ENCODE measurements at regions not wholly inside any gene's neighbourhood (a gene's known extent, or its start where the extent isn't known, plus 50 kb on each side); places are given as distances from the start of the nearest gene placed in this dataset.

- DNase-seq (ENCODE audit: unreplicated experiment): no peak
- Mint-ChIP-seq H3K27ac (ENCODE audit: low read depth, unreplicated experiment) (no peak overlapping the region), H3K27me3 (ENCODE audit: insufficient read depth, unreplicated experiment) (no peaks in the 10 kb centered on the region), H3K4me1 (ENCODE audit: insufficient read depth, unreplicated experiment) (no peaks in the 10 kb centered on the region), H3K4me3 (ENCODE audit: unreplicated experiment) (no peak overlapping the region), H3K9me3 (ENCODE audit: unreplicated experiment) (no peaks in the 10 kb centered on the region), H3K36me3 (ENCODE audit: insufficient read depth, unreplicated experiment) (no peaks in the 10 kb centered on the region)
- CTCF ChIA-PET: no interaction called here
- intact Hi-C loops (cut with micrococcal nuclease): no loop called here
- BruUV-seq (replicated peaks): no TSS peak
- POLR2A ChIA-PET: no interaction called here
- TF ChIP-seq CTCF (IDR thresholded peaks at IDR 0.05; ENCODE audit: unreplicated experiment): no peak
Observed at GRCh38 chr2:145026456-145027455, 506.8 kb upstream of the ZEB2 start.

GRCh38 chr2:145025382-145025781 lies 505.5 kb upstream of the ZEB2 start:
- intact Hi-C loops (cut with micrococcal nuclease): no loop called here
- H3K4me3 Mint-ChIP-seq (ENCODE audit: unreplicated experiment): no peak overlapping the region
- no peaks in the 10 kb centered on the region for H3K4me1 Mint-ChIP-seq (ENCODE audit: insufficient read depth, unreplicated experiment)
- ChIA-PET CTCF (no interaction called here), POLR2A (no interaction called here)
- BruUV-seq (replicated peaks): no TSS peak
- no peak for TF ChIP-seq CTCF (IDR thresholded peaks at IDR 0.05; ENCODE audit: unreplicated experiment)
- no peaks in the 10 kb centered on the region for H3K27me3 Mint-ChIP-seq (ENCODE audit: insufficient read depth, unreplicated experiment)
- no peaks in the 10 kb centered on the region for H3K36me3 Mint-ChIP-seq (ENCODE audit: insufficient read depth, unreplicated experiment)
- H3K9me3 Mint-ChIP-seq (ENCODE audit: unreplicated experiment): no peaks in the 10 kb centered on the region
- no peak for DNase-seq (ENCODE audit: unreplicated experiment)
- H3K27ac Mint-ChIP-seq (ENCODE audit: low read depth, unreplicated experiment): no peak overlapping the region

GRCh38 chr2:145023334-145023934 lies 503.5 kb upstream of the ZEB2 start:
- Mint-ChIP-seq H3K4me3 (ENCODE audit: unreplicated experiment) (no peak overlapping the region), H3K27me3 (ENCODE audit: insufficient read depth, unreplicated experiment) (no peaks in the 10 kb centered on the region), H3K4me1 (ENCODE audit: insufficient read depth, unreplicated experiment) (no peaks in the 10 kb centered on the region), H3K36me3 (ENCODE audit: insufficient read depth, unreplicated experiment) (no peaks in the 10 kb centered on the region), H3K9me3 (ENCODE audit: unreplicated experiment) (no peaks in the 10 kb centered on the region), H3K27ac (ENCODE audit: low read depth, unreplicated experiment) (no peak overlapping the region)
- intact Hi-C loops (cut with micrococcal nuclease): no loop called here
- POLR2A ChIA-PET: interaction anchor here (0.6 to 0.9 kb wide), 2 partner anchors 11 to 514 kb away, joined by 3 read pairs; no protein-coding TSS in a partner anchor
- CTCF ChIA-PET: interaction anchor here (0.6 to 1.6 kb wide), 2 partner anchors 13 to 17 kb away, joined by 3 to 4 read pairs; no protein-coding TSS in a partner anchor
- TF ChIP-seq CTCF (IDR thresholded peaks at IDR 0.05; ENCODE audit: unreplicated experiment): no peak
- DNase-seq (ENCODE audit: unreplicated experiment): no peak
- BruUV-seq (replicated peaks): no TSS peak

GRCh38 chr2:145022666-145023333 lies 502.9 kb upstream of the ZEB2 start:
- ChIA-PET CTCF (interaction anchor here (0.7 to 1.6 kb wide), 2 partner anchors 13 to 273 kb away, joined by 3 to 4 read pairs; no protein-coding TSS in a partner anchor), POLR2A (interaction anchor here (0.6 to 0.9 kb wide), 2 partner anchors 10 to 513 kb away, joined by 3 read pairs; no protein-coding TSS in a partner anchor)
- intact Hi-C loops (cut with micrococcal nuclease): no loop called here
- H3K4me1 Mint-ChIP-seq (ENCODE audit: insufficient read depth, unreplicated experiment): no peaks in the 10 kb centered on the region
- H3K36me3 Mint-ChIP-seq (ENCODE audit: insufficient read depth, unreplicated experiment): no peaks in the 10 kb centered on the region
- no peak for TF ChIP-seq CTCF (IDR thresholded peaks at IDR 0.05; ENCODE audit: unreplicated experiment)
- H3K27ac Mint-ChIP-seq (ENCODE audit: low read depth, unreplicated experiment): no peak overlapping the region
- BruUV-seq (replicated peaks): no TSS peak
- DNase-seq (ENCODE audit: unreplicated experiment): no peak
- no peak overlapping the region for H3K4me3 Mint-ChIP-seq (ENCODE audit: unreplicated experiment)
- H3K9me3 Mint-ChIP-seq (ENCODE audit: unreplicated experiment): no peaks in the 10 kb centered on the region
- H3K27me3 Mint-ChIP-seq (ENCODE audit: insufficient read depth, unreplicated experiment): no peaks in the 10 kb centered on the region

Data from MCF 10A (cell line).